ENCODE measurements at regions not wholly inside any gene's neighbourhood (a gene's known extent, or its start where the extent isn't known, plus 50 kb on each side); places are given as distances from the start of the nearest gene placed in this dataset.

- no peak for DNase-seq (ENCODE audit: low read depth in 1 of 2, low spot score in 1 of 2)
- Histone ChIP-seq H3K4me3 (no peak overlapping the region), H3K4me1 (ENCODE audit: low read depth) (no peaks in the 10 kb centered on the region), H3K36me3 (no peaks in the 10 kb centered on the region), H3K27me3 (no peaks in the 10 kb centered on the region), H3K9me3 (ENCODE audit: low read depth) (no peaks in the 10 kb centered on the region), H3K27ac (no peak overlapping the region)
- no peak for TF ChIP-seq CTCF (IDR thresholded peaks at IDR 0.05; ENCODE audit: low read depth, low read length)
These were observed 455.4 kb downstream of the CAAP1 start for GRCh38 chr9:26437056-26437711.

GRCh38 chr9:26426551-26427131 is 466.0 kb downstream of the CAAP1 start:
- Histone ChIP-seq H3K4me1 (ENCODE audit: low read depth) (no peaks in the 10 kb centered on the region), H3K27ac (no peak overlapping the region), H3K36me3 (no peaks in the 10 kb centered on the region), H3K9me3 (ENCODE audit: low read depth) (no peaks in the 10 kb centered on the region), H3K4me3 (no peak overlapping the region), H3K27me3 (no peaks in the 10 kb centered on the region)
- TF ChIP-seq CTCF (IDR thresholded peaks at IDR 0.05; ENCODE audit: low read depth, low read length) = no peak
- no peak for DNase-seq (ENCODE audit: low read depth in 1 of 2, low spot score in 1 of 2)

- Histone ChIP-seq H3K27ac (no peak overlapping the region), H3K4me1 (ENCODE audit: low read depth) (no peaks in the 10 kb centered on the region), H3K9me3 (ENCODE audit: low read depth) (no peaks in the 10 kb centered on the region), H3K4me3 (no peak overlapping the region), H3K27me3 (no peaks in the 10 kb centered on the region), H3K36me3 (no peaks in the 10 kb centered on the region)
- TF ChIP-seq CTCF (IDR thresholded peaks at IDR 0.05; ENCODE audit: low read depth, low read length) = no peak
- no peak for DNase-seq (ENCODE audit: low read depth in 1 of 2, low spot score in 1 of 2)
These were observed 474.1 kb downstream of the CAAP1 start for GRCh38 chr9:26418480-26418879.

GRCh38 chr9:26415528-26415927 is 477.1 kb downstream of the CAAP1 start:
- H3K4me1 ChIP-seq (ENCODE audit: low read depth) = no peaks in the 10 kb centered on the region
- no peak overlapping the region for H3K4me3 ChIP-seq
- H3K9me3 ChIP-seq (ENCODE audit: low read depth) = no peaks in the 10 kb centered on the region
- no peak overlapping the region for H3K27ac ChIP-seq
- no peaks in the 10 kb centered on the region for H3K36me3 ChIP-seq
- no peaks in the 10 kb centered on the region for H3K27me3 ChIP-seq
- no peak for TF ChIP-seq CTCF (IDR thresholded peaks at IDR 0.05; ENCODE audit: low read depth, low read length)
- no peak for DNase-seq (ENCODE audit: low read depth in 1 of 2, low spot score in 1 of 2)

- no peaks in the 10 kb centered on the region for H3K4me1 ChIP-seq (ENCODE audit: low read depth)
- H3K4me3 ChIP-seq = no peak overlapping the region
- H3K36me3 ChIP-seq = no peaks in the 10 kb centered on the region
- H3K27me3 ChIP-seq = no peaks in the 10 kb centered on the region
- no peak for TF ChIP-seq CTCF (IDR thresholded peaks at IDR 0.05; ENCODE audit: low read depth, low read length)
- no peak overlapping the region for H3K27ac ChIP-seq
- no peaks in the 10 kb centered on the region for H3K9me3 ChIP-seq (ENCODE audit: low read depth)
- DNase-seq (ENCODE audit: low read depth in 1 of 2, low spot score in 1 of 2) = no peak
These were observed 479.0 kb downstream of the CAAP1 start for GRCh38 chr9:26413611-26414010.
